GM10266 (cell line): ENCODE measurements at regions not wholly inside any gene's neighbourhood (a gene's known extent, or its start where the extent isn't known, plus 50 kb on each side); places are given as distances from the start of the nearest gene placed in this dataset.

Experiments used
- DNase-seq: peaks from one replicate; pipeline ENCODE4 v3.0.0; 2012; ENCODE audit errors: extremely low spot score
- CTCF ChIP-seq: IDR thresholded peaks from 2 replicates; pipeline ENCODE4 v1.5.1; 2012; ENCODE audit warnings: mild to moderate bottlenecking, low read depth; ENCODE audit not compliant: control insufficient read depth, insufficient read depth; ENCODE audit errors: missing control alignments

- no peak for DNase-seq
- no peak for TF ChIP-seq CTCF
Measured at GRCh38 chr9:73775757-73776156, 624.1 kb downstream of the ANXA1 start.

- DNase-seq, result no peak
- no peak for TF ChIP-seq CTCF
Measured at GRCh38 chr9:73780916-73781315, 629.3 kb downstream of the ANXA1 start.

- no peak for TF ChIP-seq CTCF
- no peak for DNase-seq
Measured at GRCh38 chr9:73782166-73782565, 630.5 kb downstream of the ANXA1 start.

- DNase-seq, result no peak
- no peak for TF ChIP-seq CTCF
Measured at GRCh38 chr9:73799446-73799845, 647.8 kb downstream of the ANXA1 start.

GRCh38 chr9:73805111-73805510, 653.4 kb downstream of the ANXA1 start:
- no peak for TF ChIP-seq CTCF
- DNase-seq, result no peak

GRCh38 chr9:73805853-73806458, 654.3 kb downstream of the ANXA1 start:
- TF ChIP-seq CTCF, result no peak

GRCh38 chr9:73806876-73807275, 655.2 kb downstream of the ANXA1 start:
- TF ChIP-seq CTCF, result no peak
- DNase-seq, result no peak

More at GRCh38 chr9:73805853-73806458, 654.3 kb downstream of the ANXA1 start:
- DNase-seq, result no peak
